Adrenal gland (tissue), 9 donors: ENCODE measurements at regions not wholly inside any gene's neighbourhood (a gene's known extent, or its start where the extent isn't known, plus 50 kb on each side); places are given as distances from the start of the nearest gene placed in this dataset.

Experiments used
- DNase-seq, 7 donors: peaks; one replicate each; pipeline ENCODE4 v3.0.0-alpha.2; 2019 to 2020
- H3K27ac ChIP-seq, 5 donors: fragments of 200-600 bp; sonication (generic) in 4 of 5; 1 replicate in 3 of 5; 2 replicates in 2 of 5; pipeline versions ENCODE4 v1.5.1 to v1.8.0; 2016 to 2020; ENCODE audit warnings: mild to moderate bottlenecking in 1 of 5
- H3K27me3 ChIP-seq: fragments of 200-600 bp; 2 replicates; pipeline ENCODE4 v1.8.0; 2021
- H3K36me3 ChIP-seq, 2 donors: fragments of 200-600 bp; replicated peaks in 1 of 2; 1 replicate in 1 of 2; 2 replicates in 1 of 2; pipeline versions ENCODE4 v1.5.1 to v1.8.0; 2018 to 2022
- H3K4me1 ChIP-seq, 2 donors: fragments of 200-600 bp; replicated peaks in 1 of 2; 1 replicate in 1 of 2; 2 replicates in 1 of 2; pipeline versions ENCODE4 v1.5.1 to v1.8.0; 2018 to 2021
- H3K4me3 ChIP-seq, 4 donors: fragments of 200-600 bp; sonication (generic) in 3 of 4; one replicate each; pipeline ENCODE4 v1.5.1; 2016 to 2018
- H3K9me3 ChIP-seq, 3 donors: fragments of 200-600 bp; sonication (generic) in 1 of 3; replicated peaks in 1 of 3; 1 replicate in 2 of 3; 2 replicates in 1 of 3; pipeline versions ENCODE4 v1.5.1 to v1.8.0; 2016 to 2021
- POLR2A ChIP-seq, 2 donors: fragments of 450-650 bp; IDR thresholded peaks; one replicate each; pipeline ENCODE4 v1.6.1; 2017; ENCODE audit warnings: antibody characterized with exemption in 2 of 2, mild to moderate bottlenecking in 2 of 2, moderate library complexity in 1 of 2
- WGBS, 4 donors: extraction: QIAGEN DNeasy Blood & Tissue Kit in 2 of 4; methylation state at CpG; one replicate each; pipeline versions ENCODE4 v1.1.5 to v1.1.7; 2013 to 2017; 5-methylcytosine and 5-hydroxymethylcytosine counted together
- intact Hi-C, 2 donors: fragments of 100-400 bp; cut with DNase I; formaldehyde crosslinking; loops; one replicate each; pipeline versions ENCODE4 v1.14.1 to v1.15.0; 2022 to 2023
- TF ChIP-seq, protein P1 (sequence below), 6 experiments: fragments of 450-650 bp in 4 of 6; fragments of 200-600 bp in 2 of 6; sonication (generic) in 1 of 6; IDR thresholded peaks; 1 replicate in 5 of 6; 2 replicates in 1 of 6; pipeline versions ENCODE4 v1.5.1 to v1.8.0; 2016 to 2021; ENCODE audit warnings: antibody characterized with exemption in 6 of 6, mild to moderate bottlenecking in 2 of 6, moderate library complexity in 1 of 6
- donor health status: healthy with polysubstance abuse.
- donor health status: Bipolar disorder and iron deficiency.
- donor health status: DM: yes; HTN: yes; CAD: no.
- donor health status: DM: no; HTN: no; CAD: no.
- donor health status: DM: no; HTN: no; CAD: no.

DNA sequence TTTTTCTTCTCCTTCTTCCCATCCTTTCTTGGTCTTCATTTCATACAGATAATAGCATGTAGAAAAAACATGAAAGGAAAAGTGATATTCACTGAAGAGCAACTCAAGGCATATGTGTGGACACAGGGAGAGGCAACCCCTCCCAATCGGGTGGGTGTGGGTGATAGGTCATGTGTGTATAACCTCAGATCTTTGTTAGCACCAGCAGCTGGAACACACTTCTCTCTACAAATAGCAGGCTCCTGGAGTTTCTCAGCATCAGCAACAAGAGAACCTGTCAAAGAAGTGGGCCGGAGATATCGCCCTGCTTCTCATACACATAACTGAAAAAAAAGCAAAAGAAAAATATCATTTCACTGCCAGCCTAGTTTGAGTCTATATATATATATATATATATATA lies 426.4 kb downstream of the DTWD2 start:
- Histone ChIP-seq H3K27me3 (no peaks in the 10 kb centered on the region), H3K4me1 (no peaks in the 10 kb centered on the region), H3K9me3 (no peaks in the 10 kb centered on the region), H3K36me3 (no peaks in the 10 kb centered on the region), H3K4me3 (no peak overlapping the region), H3K27ac (no peak overlapping the region)
- DNase-seq: no peak
- WGBS, 4 donors: 70 to 84% (median 75%) methylated on average over 3 of the region's 3 CpGs
- TF ChIP-seq, protein P1, sequence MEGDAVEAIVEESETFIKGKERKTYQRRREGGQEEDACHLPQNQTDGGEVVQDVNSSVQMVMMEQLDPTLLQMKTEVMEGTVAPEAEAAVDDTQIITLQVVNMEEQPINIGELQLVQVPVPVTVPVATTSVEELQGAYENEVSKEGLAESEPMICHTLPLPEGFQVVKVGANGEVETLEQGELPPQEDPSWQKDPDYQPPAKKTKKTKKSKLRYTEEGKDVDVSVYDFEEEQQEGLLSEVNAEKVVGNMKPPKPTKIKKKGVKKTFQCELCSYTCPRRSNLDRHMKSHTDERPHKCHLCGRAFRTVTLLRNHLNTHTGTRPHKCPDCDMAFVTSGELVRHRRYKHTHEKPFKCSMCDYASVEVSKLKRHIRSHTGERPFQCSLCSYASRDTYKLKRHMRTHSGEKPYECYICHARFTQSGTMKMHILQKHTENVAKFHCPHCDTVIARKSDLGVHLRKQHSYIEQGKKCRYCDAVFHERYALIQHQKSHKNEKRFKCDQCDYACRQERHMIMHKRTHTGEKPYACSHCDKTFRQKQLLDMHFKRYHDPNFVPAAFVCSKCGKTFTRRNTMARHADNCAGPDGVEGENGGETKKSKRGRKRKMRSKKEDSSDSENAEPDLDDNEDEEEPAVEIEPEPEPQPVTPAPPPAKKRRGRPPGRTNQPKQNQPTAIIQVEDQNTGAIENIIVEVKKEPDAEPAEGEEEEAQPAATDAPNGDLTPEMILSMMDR (IDR thresholded peaks at IDR 0.05): no peak
- no peak for TF ChIP-seq POLR2A (IDR thresholded peaks at IDR 0.05)
- intact Hi-C loops: no loop called here

GRCh38 chr5:118561235-118561634 lies 427.1 kb downstream of the DTWD2 start:
- no peak for DNase-seq
- no peaks in the 10 kb centered on the region for H3K4me1 ChIP-seq
- H3K9me3 ChIP-seq: no peaks in the 10 kb centered on the region
- H3K27me3 ChIP-seq: no peaks in the 10 kb centered on the region
- no peaks in the 10 kb centered on the region for H3K36me3 ChIP-seq
- no peak overlapping the region for H3K4me3 ChIP-seq
- intact Hi-C loops: no loop called here
- TF ChIP-seq, protein P1 (IDR thresholded peaks at IDR 0.05): no peak
- no peak overlapping the region for H3K27ac ChIP-seq

- WGBS, 4 donors: 77 to 92% (median 86%) methylated on average over 1 of the region's 1 CpG
- no peak for TF ChIP-seq POLR2A (IDR thresholded peaks at IDR 0.05)
- TF ChIP-seq, protein P1 (IDR thresholded peaks at IDR 0.05): no peak
- DNase-seq: no peak
- Histone ChIP-seq H3K36me3 (no peaks in the 10 kb centered on the region), H3K4me1 (no peaks in the 10 kb centered on the region), H3K4me3 (no peak overlapping the region), H3K9me3 (no peaks in the 10 kb centered on the region), H3K27me3 (no peaks in the 10 kb centered on the region), H3K27ac (no peak overlapping the region)
- intact Hi-C loops: no loop called here
These were observed 429.5 kb downstream of the DTWD2 start for GRCh38 chr5:118558871-118559270.

- no peak overlapping the region for H3K27ac ChIP-seq
- TF ChIP-seq POLR2A (IDR thresholded peaks at IDR 0.05): no peak
- TF ChIP-seq, protein P1 (IDR thresholded peaks at IDR 0.05): no peak
- H3K36me3 ChIP-seq: no peaks in the 10 kb centered on the region
- H3K9me3 ChIP-seq: no peaks in the 10 kb centered on the region
- no peak overlapping the region for H3K4me3 ChIP-seq
- no peaks in the 10 kb centered on the region for H3K27me3 ChIP-seq
- intact Hi-C loops: no loop called here
- no peaks in the 10 kb centered on the region for H3K4me1 ChIP-seq
- 76 to 88% (median 80%) methylated on average over 4 of the region's 4 CpGs for WGBS, 4 donors
- no peak for DNase-seq
These were observed 431.1 kb downstream of the DTWD2 start for GRCh38 chr5:118557251-118557661.
